ENCODE measurements at regions not wholly inside any gene's neighbourhood (a gene's known extent, or its start where the extent isn't known, plus 50 kb on each side); places are given as distances from the start of the nearest gene placed in this dataset.

DNA sequence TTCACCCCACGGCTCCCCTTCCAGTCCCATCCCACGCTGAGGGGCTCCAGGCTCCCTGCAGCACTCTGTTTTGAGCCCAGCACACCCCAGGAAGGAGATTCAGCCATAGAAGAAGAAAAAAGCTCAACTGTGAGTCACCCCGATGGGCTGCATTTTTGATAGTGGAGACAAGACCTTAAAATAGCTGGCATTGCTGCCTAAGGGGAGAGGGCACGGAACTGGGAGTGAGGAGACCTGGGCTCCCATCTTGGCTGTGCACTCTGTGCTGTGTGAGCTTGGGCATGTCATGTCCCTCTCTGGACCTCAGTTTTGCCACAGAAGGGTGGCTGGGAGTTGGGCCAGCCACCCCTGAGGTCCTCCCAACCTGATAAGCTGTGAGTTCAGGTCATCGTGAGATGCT is 57.2 kb upstream of the SMAD6 start:
- Histone ChIP-seq H3K27ac (no peak overlapping the region), H3K4me3 (no peak overlapping the region), H3K27me3 (no peaks in the 10 kb centered on the region), H3K36me3 (no peaks in the 10 kb centered on the region), H3K4me1 (peaks cover 19% of the 10 kb centered on the region), H3K9me3 (no peaks in the 10 kb centered on the region)
- 64% methylated on average over 5 of the region's 5 CpGs for WGBS
- TF ChIP-seq EP300 (IDR thresholded peaks at IDR 0.05) (no peak), POLR2AphosphoS5 (IDR thresholded peaks at IDR 0.05) (no peak), POLR2A (IDR thresholded peaks at IDR 0.05) (no peak)
- TF ChIP-seq, protein P1, sequence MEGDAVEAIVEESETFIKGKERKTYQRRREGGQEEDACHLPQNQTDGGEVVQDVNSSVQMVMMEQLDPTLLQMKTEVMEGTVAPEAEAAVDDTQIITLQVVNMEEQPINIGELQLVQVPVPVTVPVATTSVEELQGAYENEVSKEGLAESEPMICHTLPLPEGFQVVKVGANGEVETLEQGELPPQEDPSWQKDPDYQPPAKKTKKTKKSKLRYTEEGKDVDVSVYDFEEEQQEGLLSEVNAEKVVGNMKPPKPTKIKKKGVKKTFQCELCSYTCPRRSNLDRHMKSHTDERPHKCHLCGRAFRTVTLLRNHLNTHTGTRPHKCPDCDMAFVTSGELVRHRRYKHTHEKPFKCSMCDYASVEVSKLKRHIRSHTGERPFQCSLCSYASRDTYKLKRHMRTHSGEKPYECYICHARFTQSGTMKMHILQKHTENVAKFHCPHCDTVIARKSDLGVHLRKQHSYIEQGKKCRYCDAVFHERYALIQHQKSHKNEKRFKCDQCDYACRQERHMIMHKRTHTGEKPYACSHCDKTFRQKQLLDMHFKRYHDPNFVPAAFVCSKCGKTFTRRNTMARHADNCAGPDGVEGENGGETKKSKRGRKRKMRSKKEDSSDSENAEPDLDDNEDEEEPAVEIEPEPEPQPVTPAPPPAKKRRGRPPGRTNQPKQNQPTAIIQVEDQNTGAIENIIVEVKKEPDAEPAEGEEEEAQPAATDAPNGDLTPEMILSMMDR (IDR thresholded peaks at IDR 0.05) = no peak
- DNase-seq (ENCODE audit: low spot score in 2 of 2) = no peak

DNA sequence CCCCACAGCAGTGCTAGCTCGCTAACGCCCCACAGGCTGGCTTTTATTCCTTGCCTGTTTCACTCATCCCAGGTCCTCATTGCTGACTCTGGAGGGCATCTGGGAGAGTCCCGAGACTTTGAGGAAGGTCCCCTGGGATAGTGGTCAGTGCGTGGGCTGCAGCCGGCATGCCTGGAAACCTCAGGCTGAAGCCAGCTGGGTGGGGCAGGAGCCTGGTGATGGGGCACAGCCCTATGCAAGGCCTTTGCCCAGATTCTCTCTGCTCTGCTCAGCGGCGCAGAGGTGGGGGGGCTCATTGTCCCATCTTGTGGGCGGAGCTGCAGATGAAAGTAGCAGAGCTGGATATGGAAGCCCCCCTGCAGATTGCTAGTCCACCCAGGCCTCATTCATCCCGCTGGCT is 55.7 kb upstream of the SMAD6 start:
- Histone ChIP-seq H3K4me1 (peaks cover 26% of the 10 kb centered on the region), H3K36me3 (no peaks in the 10 kb centered on the region), H3K4me3 (no peak overlapping the region), H3K27ac (no peak overlapping the region), H3K27me3 (no peaks in the 10 kb centered on the region), H3K9me3 (no peaks in the 10 kb centered on the region)
- no peak for TF ChIP-seq POLR2A (IDR thresholded peaks at IDR 0.05)
- TF ChIP-seq, protein P1 (IDR thresholded peaks at IDR 0.05) = no peak
- TF ChIP-seq EP300 (IDR thresholded peaks at IDR 0.05) = no peak
- TF ChIP-seq POLR2AphosphoS5 (IDR thresholded peaks at IDR 0.05) = no peak
- WGBS = 73% methylated on average over 9 of the region's 9 CpGs
- no peak for DNase-seq (ENCODE audit: low spot score in 2 of 2)

DNA sequence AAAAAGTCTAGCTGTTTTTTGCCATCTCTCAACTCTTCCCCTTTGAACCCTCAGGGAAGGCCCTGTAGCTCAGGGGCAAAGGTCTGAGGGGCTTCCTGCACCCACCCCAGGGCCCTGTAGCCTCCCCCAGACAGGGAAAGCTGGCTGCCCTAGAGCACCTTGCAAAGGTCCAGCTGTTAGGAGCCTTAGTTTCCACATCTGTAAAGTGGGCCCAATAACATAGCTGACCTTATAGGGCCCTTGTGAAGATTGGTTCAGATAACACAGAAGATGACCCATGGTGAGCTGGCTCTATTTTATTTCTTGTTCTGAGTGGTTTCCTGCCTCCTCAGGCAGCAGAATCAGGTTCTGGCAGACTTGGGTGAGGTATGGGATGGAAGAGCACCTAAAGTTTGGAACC is 55.2 kb upstream of the SMAD6 start:
- no peak overlapping the region for H3K4me3 ChIP-seq
- peaks cover 26% of the 10 kb centered on the region for H3K4me1 ChIP-seq
- TF ChIP-seq, protein P1 (IDR thresholded peaks at IDR 0.05) = no peak
- no peak for TF ChIP-seq EP300 (IDR thresholded peaks at IDR 0.05)
- no peak for TF ChIP-seq POLR2A (IDR thresholded peaks at IDR 0.05)
- no peak for TF ChIP-seq POLR2AphosphoS5 (IDR thresholded peaks at IDR 0.05)
- H3K27ac ChIP-seq = no peak overlapping the region
- DNase-seq (ENCODE audit: low spot score in 2 of 2) = no peak
- no peaks in the 10 kb centered on the region for H3K27me3 ChIP-seq
- H3K9me3 ChIP-seq = no peaks in the 10 kb centered on the region
- no peaks in the 10 kb centered on the region for H3K36me3 ChIP-seq

DNA sequence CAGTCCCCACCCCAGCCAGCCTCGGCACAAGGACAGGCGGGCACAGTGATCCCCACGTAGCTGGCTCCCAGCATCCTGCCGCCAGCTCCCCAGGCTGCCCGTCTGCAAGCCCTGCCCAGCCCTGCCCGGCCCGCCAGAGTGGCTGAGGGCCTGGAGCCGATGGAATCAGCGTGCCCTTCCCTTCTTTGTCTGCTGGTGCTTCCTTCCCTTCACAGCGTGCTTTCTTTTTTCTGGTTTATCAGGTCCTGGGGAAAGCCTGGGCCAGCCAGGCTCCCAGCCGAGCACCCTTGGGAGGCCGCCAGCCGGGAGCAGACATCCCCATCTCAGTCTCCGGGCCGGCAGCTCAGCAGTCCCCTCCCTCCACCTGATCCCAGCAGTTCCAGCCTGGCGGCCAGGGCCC is 54.7 kb upstream of the SMAD6 start:
- DNase-seq (ENCODE audit: low spot score in 2 of 2) = no peak
- H3K27me3 ChIP-seq = no peaks in the 10 kb centered on the region
- H3K4me3 ChIP-seq = no peak overlapping the region
- H3K9me3 ChIP-seq = no peaks in the 10 kb centered on the region
- TF ChIP-seq, protein P1 (IDR thresholded peaks at IDR 0.05) = no peak
- no peak for TF ChIP-seq EP300 (IDR thresholded peaks at IDR 0.05)
- no peak for TF ChIP-seq POLR2A (IDR thresholded peaks at IDR 0.05)
- no peak for TF ChIP-seq POLR2AphosphoS5 (IDR thresholded peaks at IDR 0.05)
- H3K4me1 ChIP-seq = peaks cover 26% of the 10 kb centered on the region
- WGBS = 16% methylated on average over 16 of the region's 16 CpGs
- H3K27ac ChIP-seq = no peak overlapping the region
- H3K36me3 ChIP-seq = no peaks in the 10 kb centered on the region

DNA sequence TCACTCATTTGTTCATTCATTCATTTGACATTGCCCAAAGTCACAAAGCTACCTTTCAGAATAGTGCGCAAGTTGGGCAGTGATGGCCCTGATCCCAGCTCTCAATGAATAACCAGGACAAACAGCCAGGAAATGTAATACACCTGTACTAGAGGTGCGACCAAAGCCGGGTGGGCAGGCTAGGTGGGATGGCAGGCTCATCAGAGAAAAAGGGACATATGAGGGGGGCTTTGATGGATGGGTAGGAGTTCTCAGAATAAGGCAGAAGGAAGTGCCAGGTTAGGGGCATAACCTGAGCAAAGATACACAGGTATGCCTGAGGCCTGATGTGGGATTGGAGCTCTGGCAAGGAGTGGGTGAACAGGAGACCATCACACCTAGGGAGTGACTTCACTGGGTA is 53.4 kb upstream of the SMAD6 start:
- no peak for DNase-seq (ENCODE audit: low spot score in 2 of 2)
- Histone ChIP-seq H3K9me3 (no peaks in the 10 kb centered on the region), H3K4me1 (peaks cover 26% of the 10 kb centered on the region)

More for the DNA sequence above, 53.4 kb upstream of the SMAD6 start:
- no peak overlapping the region for H3K4me3 ChIP-seq
- H3K27me3 ChIP-seq = no peaks in the 10 kb centered on the region
- TF ChIP-seq POLR2A (IDR thresholded peaks at IDR 0.05) (no peak), POLR2AphosphoS5 (IDR thresholded peaks at IDR 0.05) (no peak), EP300 (IDR thresholded peaks at IDR 0.05) (no peak)
- TF ChIP-seq, protein P1 (IDR thresholded peaks at IDR 0.05) = no peak
- no peak overlapping the region for H3K27ac ChIP-seq
- 72% methylated on average over 3 of the region's 3 CpGs for WGBS
- H3K36me3 ChIP-seq = no peaks in the 10 kb centered on the region
